ENCODE measurements at regions not wholly inside any gene's neighbourhood (a gene's known extent, or its start where the extent isn't known, plus 50 kb on each side); places are given as distances from the start of the nearest gene placed in this dataset.

DNA sequence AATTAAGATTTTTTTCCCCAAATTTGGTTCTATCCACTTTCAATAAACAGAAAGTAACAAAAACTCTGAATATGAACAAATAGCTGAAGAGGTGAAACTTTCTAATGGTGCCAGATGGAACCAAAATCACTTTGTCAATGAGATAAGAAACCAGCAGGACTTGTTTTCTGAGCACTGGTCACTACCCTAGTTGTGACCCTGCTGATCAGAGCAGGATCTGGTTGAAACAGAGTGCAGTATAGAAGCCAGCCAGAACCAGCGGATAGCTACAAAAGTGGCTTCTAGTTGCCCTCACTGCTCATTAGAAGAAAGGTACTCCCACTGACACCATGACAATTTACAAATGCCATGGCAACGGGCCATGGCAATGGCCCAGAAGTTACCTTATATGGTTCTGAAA is 158.3 kb upstream of the PIEZO2 start:
- TF ChIP-seq POLR2A (IDR thresholded peaks at IDR 0.05; ENCODE audit: low read length) (no peak), GATA1 (IDR thresholded peaks at IDR 0.05; ENCODE audit: low read depth, low read length) (no peak)
